IPS DF 6.9 (cell line): ENCODE measurements at regions not wholly inside any gene's neighbourhood (a gene's known extent, or its start where the extent isn't known, plus 50 kb on each side); places are given as distances from the start of the nearest gene placed in this dataset.

ENCODE experiments used
- DNase-seq: peaks from one replicate; pipeline ENCODE4 v3.0.0-alpha.2; 2013; ENCODE audit warnings: low read depth, low spot score
- H3K27ac ChIP-seq: one replicate; pipeline ENCODE4 v1.5.1; 2013; ENCODE audit warnings: low read length, control low read depth
- H3K27me3 ChIP-seq: 2 replicates; pipeline ENCODE4 v1.6.1; 2013; ENCODE audit warnings: mild to moderate bottlenecking, low read length; ENCODE audit not compliant: control insufficient read depth, insufficient read depth
- H3K36me3 ChIP-seq: 2 replicates; pipeline ENCODE4 v1.6.1; 2013; ENCODE audit warnings: low read length; ENCODE audit not compliant: control insufficient read depth, insufficient read depth
- H3K4me1 ChIP-seq: 2 replicates; pipeline ENCODE4 v1.6.1; 2013; ENCODE audit warnings: low read length; ENCODE audit not compliant: control insufficient read depth, insufficient read depth
- H3K4me3 ChIP-seq: 2 replicates; pipeline ENCODE4 v1.5.1; 2013; ENCODE audit warnings: mild to moderate bottlenecking, low read length
- H3K9me3 ChIP-seq: 2 replicates; pipeline ENCODE4 v1.6.1; 2013; ENCODE audit warnings: low read length, inconsistent platforms; ENCODE audit not compliant: control insufficient read depth, insufficient read depth
- WGBS: extraction: QIAGEN DNeasy Blood & Tissue Kit; methylation state at CpG from one replicate; pipeline ENCODE4 v1.1.7; 2013; ENCODE audit warnings: mixed read lengths, missing lambda C conversion rate; ENCODE audit not compliant: insufficient read length, insufficient coverage; 5-methylcytosine and 5-hydroxymethylcytosine counted together

DNA sequence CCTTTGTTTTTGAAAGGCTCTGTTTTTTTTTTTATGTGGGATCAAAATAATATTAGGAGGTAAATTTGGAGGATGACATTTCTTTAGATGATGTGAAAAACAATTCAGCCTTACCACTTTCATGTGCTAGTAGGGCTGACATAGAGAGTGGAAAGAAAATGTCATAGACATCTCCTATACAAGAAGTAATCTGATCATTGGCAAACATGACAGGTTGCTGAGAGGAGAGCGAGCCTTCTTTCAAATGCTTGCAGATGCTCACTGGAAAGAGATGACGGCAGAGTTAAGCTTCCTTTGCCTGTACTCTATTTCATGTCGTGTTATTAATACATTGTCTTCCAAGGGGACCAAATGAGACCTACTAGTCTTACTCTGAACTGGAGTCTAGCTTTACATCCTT is 160.1 kb upstream of the DAP start:
- H3K9me3 ChIP-seq = no peaks in the 10 kb centered on the region
- WGBS = no CpG with 5 or more reads among the region's 3 CpGs
- DNase-seq = no peak
- H3K4me3 ChIP-seq = no peak overlapping the region
- H3K27ac ChIP-seq = no peak overlapping the region
- H3K27me3 ChIP-seq = no peaks in the 10 kb centered on the region
- H3K36me3 ChIP-seq = no peaks in the 10 kb centered on the region
- 0 out of 2 replicates have a peak, but pooled peaks cover 2% of the 10 kb centered on the region for H3K4me1 ChIP-seq

DNA sequence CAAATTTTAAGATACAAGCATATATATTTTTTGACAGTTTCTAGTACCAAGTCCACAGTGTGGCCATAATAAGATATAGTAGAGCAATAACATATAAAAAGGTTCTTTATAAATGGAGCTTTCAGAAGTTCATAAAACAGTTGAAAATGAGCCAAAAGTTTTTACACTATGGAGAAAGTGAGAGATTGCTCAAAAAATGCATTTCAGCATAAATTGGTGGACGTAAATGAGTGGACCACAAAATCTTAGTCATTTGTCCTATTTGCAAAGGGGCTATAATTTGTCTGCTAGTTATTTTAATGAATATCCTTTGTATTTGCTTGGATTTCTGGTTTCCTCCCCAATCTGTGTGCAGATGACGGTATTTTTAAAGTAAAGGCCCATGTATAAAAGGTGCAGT is 159.4 kb upstream of the DAP start:
- Histone ChIP-seq H3K4me1 (0 out of 2 replicates have a peak, but pooled peaks cover 2% of the 10 kb centered on the region), H3K27me3 (no peaks in the 10 kb centered on the region), H3K9me3 (no peaks in the 10 kb centered on the region), H3K36me3 (no peaks in the 10 kb centered on the region), H3K27ac (no peak overlapping the region), H3K4me3 (no peak overlapping the region)
- DNase-seq = no peak
- no CpG with 5 or more reads among the region's 2 CpGs for WGBS

DNA sequence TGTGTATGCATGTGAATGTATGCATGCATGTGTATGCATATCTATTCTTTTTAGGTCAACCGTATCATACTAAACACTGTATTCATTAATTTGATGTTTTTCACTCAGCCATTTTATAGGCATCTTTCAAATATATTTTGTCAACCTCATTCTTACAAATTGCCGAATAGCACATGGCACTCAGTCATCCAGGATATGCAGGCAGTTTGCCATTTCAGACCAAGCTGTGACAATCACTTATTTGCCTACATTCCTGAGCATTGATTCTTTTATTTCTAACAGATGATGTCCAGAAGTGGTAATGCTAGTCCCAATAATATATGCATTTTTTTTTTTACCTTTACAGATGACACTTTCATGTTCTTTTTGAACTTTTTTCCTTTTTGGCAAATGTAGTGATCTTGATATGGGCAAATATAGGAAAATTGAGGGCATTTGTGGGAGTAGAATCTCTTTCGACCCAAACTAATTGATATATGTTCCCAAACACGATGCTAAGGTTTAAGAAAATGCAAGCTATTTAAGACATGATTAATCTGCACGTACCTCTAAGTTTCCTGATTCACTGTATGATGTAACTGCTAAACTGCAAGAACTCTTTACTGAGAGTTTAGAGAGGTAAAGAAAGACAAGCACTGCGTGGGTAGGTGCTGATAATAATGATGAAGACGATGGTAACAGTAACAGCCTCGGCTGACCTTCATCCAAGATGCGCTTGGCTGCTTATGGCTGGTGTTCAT is 153.9 kb upstream of the DAP start:
- no peak for DNase-seq
- no peaks in the 10 kb centered on the region for H3K27me3 ChIP-seq
- H3K4me1 ChIP-seq = 0 out of 2 replicates have a peak, but pooled peaks cover 2% of the 10 kb centered on the region
- no CpG with 5 or more reads among the region's 9 CpGs for WGBS
- H3K9me3 ChIP-seq = no peaks in the 10 kb centered on the region
- H3K4me3 ChIP-seq = no peak overlapping the region
- no peak overlapping the region for H3K27ac ChIP-seq
- H3K36me3 ChIP-seq = no peaks in the 10 kb centered on the region

DNA sequence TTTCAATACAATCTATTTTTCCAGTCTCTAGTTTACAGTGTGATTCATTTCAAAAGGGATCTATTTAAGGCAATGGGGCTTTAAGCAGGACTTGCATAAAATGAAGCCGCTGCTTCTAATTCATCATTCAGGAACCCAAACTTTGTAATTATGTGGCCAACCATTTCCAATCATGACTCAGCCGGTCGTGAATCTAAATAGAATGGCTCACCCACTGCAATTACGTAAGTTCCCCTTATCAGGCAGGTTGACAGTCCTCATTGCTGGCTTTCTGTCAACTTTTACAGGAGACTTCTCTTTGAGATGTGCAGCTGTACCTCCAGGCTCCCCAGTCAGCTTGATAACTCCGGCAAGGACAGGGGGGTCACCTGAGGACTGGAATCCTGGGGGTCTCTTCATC is 152.8 kb upstream of the DAP start:
- H3K36me3 ChIP-seq = no peaks in the 10 kb centered on the region
- no peaks in the 10 kb centered on the region for H3K9me3 ChIP-seq
- no CpG with 5 or more reads among the region's 5 CpGs for whole genome bisulfite sequencing
- H3K27ac ChIP-seq = no peak overlapping the region
- H3K4me1 ChIP-seq = no peaks in the 10 kb centered on the region
- no peak for DNase-seq
- no peaks in the 10 kb centered on the region for H3K27me3 ChIP-seq
- H3K4me3 ChIP-seq = no peak overlapping the region

DNA sequence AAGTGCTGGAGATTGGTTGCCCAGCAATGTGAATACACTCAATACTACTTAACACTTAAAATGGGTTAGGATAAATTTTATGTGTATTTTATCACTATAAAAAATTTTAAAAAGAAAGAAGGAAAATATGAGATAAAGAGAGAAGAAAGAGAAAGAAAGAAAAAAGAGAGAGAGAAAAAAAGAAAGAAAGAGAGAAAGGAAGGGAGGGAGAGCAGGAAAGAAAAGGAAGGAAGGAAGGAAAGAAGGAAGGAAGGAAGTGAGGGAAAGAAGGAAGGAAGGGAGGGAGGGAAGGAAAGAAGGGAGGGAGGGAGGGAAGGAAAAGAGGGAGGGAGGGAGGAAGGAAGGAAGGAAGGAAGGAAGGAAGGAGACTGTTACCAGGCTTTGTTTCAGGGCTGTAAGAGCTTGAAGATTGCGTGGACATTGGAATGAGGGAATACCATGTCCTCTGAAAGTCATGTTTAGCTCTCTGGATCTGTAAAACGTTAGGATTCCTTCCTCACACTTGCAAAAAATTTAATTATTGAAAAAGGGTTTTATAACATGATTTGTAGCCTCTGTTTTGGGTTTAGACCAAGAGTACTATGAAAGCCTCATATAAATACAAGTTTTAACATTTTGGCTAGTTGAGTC is 152.3 kb upstream of the DAP start:
- no peaks in the 10 kb centered on the region for H3K4me1 ChIP-seq
- H3K9me3 ChIP-seq = no peaks in the 10 kb centered on the region
- no peaks in the 10 kb centered on the region for H3K36me3 ChIP-seq
- no peaks in the 10 kb centered on the region for H3K27me3 ChIP-seq
- H3K27ac ChIP-seq = no peak overlapping the region
- no CpG with 5 or more reads among the region's 2 CpGs for WGBS
- H3K4me3 ChIP-seq = no peak overlapping the region
- DNase-seq = no peak

DNA sequence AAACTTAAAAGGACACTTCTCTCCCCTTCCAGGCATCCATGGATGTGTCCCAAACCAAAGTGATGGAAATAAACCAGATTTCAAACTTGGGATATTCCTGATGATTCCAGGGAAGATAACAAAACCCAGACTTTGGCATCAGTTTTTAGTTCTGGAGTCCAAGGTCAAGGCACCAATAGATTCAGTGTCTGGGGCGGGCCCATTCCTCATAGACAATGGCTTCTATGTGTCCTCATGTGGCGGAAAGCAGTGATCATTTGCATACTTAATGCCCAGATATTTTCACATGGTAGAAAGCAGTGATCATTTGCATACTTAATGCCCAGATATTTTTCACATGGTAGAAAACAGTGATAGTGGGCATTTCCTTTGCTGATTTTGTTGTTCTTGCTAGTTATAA is 151.4 kb upstream of the DAP start:
- Histone ChIP-seq H3K27me3 (no peaks in the 10 kb centered on the region), H3K36me3 (no peaks in the 10 kb centered on the region), H3K9me3 (no peaks in the 10 kb centered on the region), H3K4me3 (no peak overlapping the region), H3K4me1 (no peaks in the 10 kb centered on the region), H3K27ac (no peak overlapping the region)
- no CpG with 5 or more reads among the region's 2 CpGs for WGBS
- no peak for DNase-seq

DNA sequence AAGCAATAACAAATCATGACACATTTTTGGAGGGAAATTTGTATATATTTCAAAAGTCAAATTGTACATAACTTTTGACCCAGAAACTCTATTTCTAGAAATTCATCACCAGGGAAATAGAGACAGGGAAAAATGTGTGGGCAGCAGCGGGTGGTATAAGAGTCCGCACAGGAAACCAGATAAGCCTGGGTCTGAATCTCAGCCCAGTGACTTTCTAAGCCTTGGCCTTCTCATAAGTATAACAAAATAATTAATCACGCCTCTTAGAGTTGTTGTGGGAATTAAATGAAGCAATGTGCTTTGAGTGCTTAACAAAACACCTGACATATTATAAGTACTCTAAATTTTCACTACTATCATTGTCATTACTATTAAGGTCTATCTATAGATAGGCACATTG is 149.2 kb upstream of the DAP start:
- H3K27ac ChIP-seq = no peak overlapping the region
- H3K9me3 ChIP-seq = no peaks in the 10 kb centered on the region
- no peaks in the 10 kb centered on the region for H3K27me3 ChIP-seq
- no peaks in the 10 kb centered on the region for H3K36me3 ChIP-seq
- WGBS = no CpG with 5 or more reads among the region's 3 CpGs
- no peak for DNase-seq
- peaks cover under 1% of the 10 kb centered on the region for H3K4me1 ChIP-seq
- no peak overlapping the region for H3K4me3 ChIP-seq

DNA sequence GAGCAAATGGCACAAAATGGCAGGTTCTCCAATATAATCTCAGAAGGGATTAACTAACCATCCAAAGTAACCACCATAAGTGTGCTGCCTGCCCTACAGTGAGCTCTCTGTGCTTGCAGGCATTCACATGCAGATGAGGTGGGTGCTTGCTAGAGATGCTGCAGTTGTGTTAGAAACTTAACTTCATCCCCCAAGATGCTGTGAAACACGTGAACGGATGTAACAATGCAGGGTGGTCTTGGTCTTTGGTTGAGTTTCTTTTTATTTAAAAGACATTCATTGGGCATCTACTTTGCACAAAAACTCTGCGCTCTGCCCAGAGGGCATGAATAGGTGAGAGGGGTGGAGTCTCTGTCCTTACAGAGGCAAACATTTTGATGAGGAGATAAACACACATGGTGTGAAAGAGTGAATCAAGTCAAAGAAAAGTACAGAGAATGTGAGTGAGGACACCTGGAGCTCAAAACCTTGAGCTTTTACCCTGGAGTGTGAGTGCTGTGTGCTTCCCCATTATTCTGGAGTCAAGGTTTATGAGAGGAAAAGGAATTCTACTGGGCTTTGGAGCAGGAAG is 143.9 kb upstream of the DAP start:
- H3K27me3 ChIP-seq = no peaks in the 10 kb centered on the region
- H3K27ac ChIP-seq = no peak overlapping the region
- H3K4me1 ChIP-seq = peaks cover 6% of the 10 kb centered on the region
- DNase-seq = no peak
- no peaks in the 10 kb centered on the region; the same call in 1 of the 2 replicates for H3K9me3 ChIP-seq
- no peaks in the 10 kb centered on the region for H3K36me3 ChIP-seq
- H3K4me3 ChIP-seq = no peak overlapping the region
- no CpG with 5 or more reads among the region's 3 CpGs for WGBS

DNA sequence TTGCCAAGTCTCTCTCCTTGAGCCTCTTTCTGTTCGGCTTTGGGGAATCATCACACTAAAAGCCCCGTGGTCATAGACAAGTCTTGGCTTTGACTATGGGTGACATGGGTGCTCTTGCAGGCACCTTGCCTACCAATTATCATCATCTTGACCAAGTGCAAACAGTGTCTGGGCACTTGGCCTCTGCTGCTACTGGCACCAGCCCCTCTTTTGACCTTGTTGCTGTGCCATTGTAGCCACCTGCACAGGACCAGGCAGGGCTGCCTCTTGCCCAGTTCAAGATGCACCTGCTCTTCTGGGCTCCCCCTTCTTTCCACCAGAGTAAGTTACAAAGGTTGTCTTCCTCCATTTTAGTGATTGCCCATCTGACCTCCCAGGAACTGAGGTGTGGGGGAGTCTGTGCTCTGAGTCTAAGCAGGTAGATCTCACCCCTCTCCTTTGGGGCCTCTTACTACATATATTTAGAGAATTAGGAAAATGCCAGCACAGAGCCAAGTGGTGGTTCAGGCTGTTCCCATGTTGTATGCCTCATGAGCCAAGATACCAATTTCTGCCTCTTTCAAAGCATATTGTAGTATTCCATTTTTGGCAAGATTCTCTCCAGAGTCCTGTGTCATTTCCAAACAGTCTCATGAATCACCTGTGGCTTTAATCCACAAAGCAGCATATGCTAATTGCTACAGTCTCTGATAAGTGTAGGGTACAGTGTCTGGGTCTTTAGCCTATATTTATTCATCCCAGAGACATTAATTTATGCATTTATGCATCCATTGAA is 142.9 kb upstream of the DAP start:
- no peaks in the 10 kb centered on the region for H3K36me3 ChIP-seq
- no peak overlapping the region for H3K27ac ChIP-seq
- H3K4me3 ChIP-seq = no peak overlapping the region
- H3K4me1 ChIP-seq = peaks cover 7% of the 10 kb centered on the region
- H3K9me3 ChIP-seq = no peaks in the 10 kb centered on the region; the same call in 1 of the 2 replicates
- no peaks in the 10 kb centered on the region for H3K27me3 ChIP-seq
- DNase-seq = no peak
- WGBS = no CpG with 5 or more reads among the region's 2 CpGs

DNA sequence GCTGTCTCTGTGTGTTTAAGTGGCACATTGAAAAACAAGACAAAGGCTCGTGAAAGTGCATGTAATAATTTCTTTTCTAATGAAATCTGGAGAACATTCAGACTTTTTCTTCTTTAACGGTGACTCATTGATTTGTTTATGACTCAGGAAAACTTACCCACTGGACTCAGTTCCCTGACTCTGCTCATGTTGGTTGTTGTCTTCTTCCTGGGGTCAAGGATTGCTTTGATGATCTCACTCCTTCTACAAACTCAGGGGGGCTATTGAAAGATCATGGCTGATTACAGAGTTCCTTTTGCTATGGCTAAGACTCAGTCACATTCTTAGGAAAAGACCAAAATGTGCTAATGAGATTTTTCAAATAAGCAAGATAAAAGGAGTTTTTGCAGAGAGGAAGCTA is 141.1 kb upstream of the DAP start:
- Histone ChIP-seq H3K4me3 (no peak overlapping the region), H3K27ac (no peak overlapping the region), H3K27me3 (no peaks in the 10 kb centered on the region), H3K36me3 (no peaks in the 10 kb centered on the region), H3K9me3 (no peaks in the 10 kb centered on the region; the same call in 1 of the 2 replicates), H3K4me1 (peaks cover 8% of the 10 kb centered on the region)
- DNase-seq = no peak
- no CpG with 5 or more reads among the region's 2 CpGs for WGBS
